HCT116 (cell line): ENCODE measurements at regions not wholly inside any gene's neighbourhood (a gene's known extent, or its start where the extent isn't known, plus 50 kb on each side); places are given as distances from the start of the nearest gene placed in this dataset.

Experiments
- EZH2 ChIP-seq: fragments of 200-600 bp; sonication (generic); IDR thresholded peaks from 2 replicates; pipeline ENCODE4 v1.6.1; 2017; ENCODE audit warnings: antibody characterized with exemption, mixed run types
- POLR2AphosphoS5 ChIP-seq: IDR thresholded peaks from 2 replicates; pipeline ENCODE4 v1.6.1; 2011; ENCODE audit warnings: mild to moderate bottlenecking, low read depth, low read length, moderate library complexity
- SRF ChIP-seq: IDR thresholded peaks from 2 replicates; pipeline ENCODE4 v1.6.1; 2012; ENCODE audit warnings: low read depth

DNA sequence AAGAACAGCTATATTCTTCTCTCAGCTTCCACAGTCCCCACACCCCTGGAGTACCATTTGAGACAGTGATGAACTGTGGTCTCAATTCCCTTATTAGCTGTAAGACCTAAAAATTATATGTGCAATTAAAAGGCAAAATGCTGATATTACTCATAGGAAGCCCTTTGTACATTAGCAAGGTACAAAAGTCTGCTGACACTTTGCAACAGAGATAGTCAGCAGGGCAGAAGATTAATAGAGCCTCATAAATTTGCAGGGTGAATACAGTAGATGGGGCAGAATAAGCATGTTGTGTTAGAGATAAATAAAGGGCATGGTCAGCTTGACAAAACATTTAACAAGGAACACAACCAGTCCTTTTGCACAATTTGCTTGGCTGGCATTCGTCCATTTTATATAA is 210.0 kb upstream of the OBI1 start:
- TF ChIP-seq POLR2AphosphoS5 (no peak), EZH2 (no peak), SRF (no peak)
